H1 (cell line): ENCODE measurements at regions not wholly inside any gene's neighbourhood (a gene's known extent, or its start where the extent isn't known, plus 50 kb on each side); places are given as distances from the start of the nearest gene placed in this dataset.

ENCODE experiments used
- CTCF ChIA-PET: fragments of 300-600 bp; sonication (Branson Sonifier 250); formaldehyde crosslinking; loops from one replicate; lab custom pipeline; 2021; ENCODE audit not compliant: partially characterized antibody; lab: Charles Lee
- POLR2A ChIA-PET: fragments of 300-600 bp; sonication (Branson Sonifier 250); formaldehyde crosslinking; loops from one replicate; lab custom pipeline; 2021; ENCODE audit warnings: inconsistent platforms; ENCODE audit not compliant: partially characterized antibody; lab: Charles Lee
- DNase-seq, 2 experiments: peaks; one replicate each; pipeline versions ENCODE4 v3.0.0 to v3.0.0-alpha.2; 2010 to 2022; ENCODE audit warnings: low spot score in 2 of 2, low read depth in 1 of 2, mixed read lengths in 1 of 2
- FAIRE-seq: peaks from 2 replicates; lab custom pipeline; 2011; peaks lifted over from hg19 to GRCh38; lab: Jason Lieb, UNC
- H2AFZ ChIP-seq: 2 replicates; pipeline ENCODE4 v1.8.1; 2012; ENCODE audit warnings: low read length, inconsistent platforms
- H2AK5ac ChIP-seq: 2 replicates; pipeline ENCODE4 v1.6.1; 2013; ENCODE audit warnings: low read depth, low read length
- H2BK120ac ChIP-seq: replicated peaks from 2 replicates; pipeline ENCODE3; 2013; ENCODE audit warnings: low read depth, low read length, inconsistent platforms
- H2BK12ac ChIP-seq: 2 replicates; pipeline ENCODE4 v1.6.1; 2013; ENCODE audit warnings: low read depth, low read length
- H2BK15ac ChIP-seq: 2 replicates; pipeline ENCODE4 v1.6.1; 2013; ENCODE audit warnings: low read length
- H2BK20ac ChIP-seq: 2 replicates; pipeline ENCODE4 v1.6.1; 2013; ENCODE audit warnings: low read length
- H2BK5ac ChIP-seq: 2 replicates; pipeline ENCODE4 v1.6.1; 2013; ENCODE audit warnings: low read depth, low read length
- H3K14ac ChIP-seq: 2 replicates; pipeline ENCODE4 v1.6.1; 2013; ENCODE audit warnings: inconsistent platforms; ENCODE audit not compliant: insufficient read length
- H3K18ac ChIP-seq: 2 replicates; pipeline ENCODE4 v1.6.1; 2013; ENCODE audit warnings: low read length; ENCODE audit errors: extremely low read depth
- H3K23ac ChIP-seq: 2 replicates; pipeline ENCODE4 v1.6.1; 2013; ENCODE audit warnings: inconsistent platforms; ENCODE audit not compliant: insufficient read length
- H3K23me2 ChIP-seq: 2 replicates; pipeline ENCODE4 v1.6.1; 2013; ENCODE audit warnings: low read depth, low read length
- H3K27ac ChIP-seq: 2 replicates; pipeline ENCODE4 v1.6.1; 2011; ENCODE audit warnings: low read depth, low read length, inconsistent platforms
- H3K27me3 ChIP-seq, 4 experiments: replicated peaks in 1 of 4; 1 replicate in 1 of 4; 2 replicates in 3 of 4; pipeline versions ENCODE4 v1.6.1 to v1.8.1; 2011 to 2013; ENCODE audit warnings: low read length in 3 of 4, mild to moderate bottlenecking in 3 of 4, inconsistent platforms in 2 of 4, mixed read lengths in 2 of 4, moderate library complexity in 1 of 4; ENCODE audit not compliant: control insufficient read depth in 3 of 4, insufficient read depth in 3 of 4; ENCODE audit errors: extremely low read depth in 1 of 4
- H3K36me3 ChIP-seq, 4 experiments: 2 replicates each; pipeline versions ENCODE4 v1.6.1 to v1.8.1; 2011 to 2013; ENCODE audit warnings: mild to moderate bottlenecking in 4 of 4, low read length in 3 of 4, moderate library complexity in 2 of 4, control low read depth in 1 of 4, inconsistent platforms in 1 of 4; ENCODE audit not compliant: insufficient read depth in 4 of 4, control insufficient read depth in 2 of 4
- H3K4ac ChIP-seq: replicated peaks from 2 replicates; pipeline ENCODE3; 2013; ENCODE audit warnings: low read length, low read depth, mixed read lengths, inconsistent platforms; ENCODE audit not compliant: insufficient read length
- H3K4me1 ChIP-seq, 4 experiments: replicated peaks in 1 of 4; 1 replicate in 1 of 4; 2 replicates in 3 of 4; pipeline versions ENCODE4 v1.6.1 to v1.8.1; 2011 to 2013; ENCODE audit warnings: low read length in 3 of 4, inconsistent platforms in 2 of 4, mixed read lengths in 1 of 4; ENCODE audit not compliant: insufficient read depth in 4 of 4, control insufficient read depth in 3 of 4
- H3K4me2 ChIP-seq, 2 experiments: 2 replicates each; pipeline versions ENCODE4 v1.6.1 to v1.8.1; 2011 to 2013; ENCODE audit warnings: low read depth in 2 of 2, low read length in 2 of 2, control low read depth in 1 of 2, inconsistent platforms in 1 of 2, mild to moderate bottlenecking in 1 of 2; ENCODE audit not compliant: insufficient read depth in 1 of 2
- H3K4me3 ChIP-seq, 4 experiments: fragments of 200-600, 300-600 bp in 1 of 4; sonication (generic), shearing (Covaris generic), sonication (Bioruptor Twin) in 1 of 4; 2 replicates each; pipeline versions ENCODE4 v1.5.1 to v1.8.1; 2011 to 2016; ENCODE audit warnings: low read length in 4 of 4, low read depth in 3 of 4, control low read depth in 2 of 4, inconsistent platforms in 2 of 4, mild to moderate bottlenecking in 2 of 4, mixed read lengths in 1 of 4, moderate library complexity in 1 of 4; ENCODE audit not compliant: insufficient read depth in 2 of 4; ENCODE audit errors: extremely low read depth in 1 of 4
- H3K56ac ChIP-seq: replicated peaks from 2 replicates; pipeline ENCODE3; 2013; ENCODE audit warnings: low read depth, mild to moderate bottlenecking, mixed read lengths, low read length, inconsistent platforms; ENCODE audit not compliant: insufficient read length
- H3K79me1 ChIP-seq: 2 replicates; pipeline ENCODE4 v1.6.1; 2013; ENCODE audit warnings: low read depth, low read length, control low read depth
- H3K79me2 ChIP-seq, 2 experiments: 2 replicates each; pipeline versions ENCODE4 v1.6.1 to v1.8.1; 2012 to 2013; ENCODE audit warnings: low read length in 2 of 2, mild to moderate bottlenecking in 2 of 2, inconsistent platforms in 1 of 2; ENCODE audit not compliant: insufficient read depth in 2 of 2, control insufficient read depth in 1 of 2
- H3K9ac ChIP-seq, 4 experiments: replicated peaks in 1 of 4; 1 replicate in 1 of 4; 2 replicates in 3 of 4; pipeline versions ENCODE4 v1.6.1 to v1.8.1; 2011 to 2013; ENCODE audit warnings: low read depth in 3 of 4, low read length in 3 of 4, control low read depth in 2 of 4, mild to moderate bottlenecking in 2 of 4, moderate library complexity in 2 of 4, inconsistent platforms in 1 of 4; ENCODE audit errors: extremely low read depth in 1 of 4
- H3K9me3 ChIP-seq, 2 experiments: 2 replicates each; pipeline versions ENCODE4 v1.6.1 to v1.8.1; 2012 to 2013; ENCODE audit warnings: mild to moderate bottlenecking in 2 of 2, moderate library complexity in 2 of 2, control low read depth in 1 of 2, inconsistent platforms in 1 of 2, low read depth in 1 of 2, low read length in 1 of 2, mixed read lengths in 1 of 2; ENCODE audit not compliant: insufficient read depth in 2 of 2
- H4K20me1 ChIP-seq, 2 experiments: replicated peaks in 1 of 2; 2 replicates each; pipeline versions ENCODE3 to v1.8.1; 2011 to 2013; ENCODE audit warnings: inconsistent platforms in 2 of 2, low read length in 2 of 2, mild to moderate bottlenecking in 1 of 2; ENCODE audit not compliant: insufficient read depth in 2 of 2, control insufficient read depth in 1 of 2
- H4K5ac ChIP-seq: 2 replicates; pipeline ENCODE4 v1.6.1; 2013; ENCODE audit warnings: low read length, low read depth, mixed read lengths, inconsistent platforms; ENCODE audit not compliant: insufficient read length
- H4K8ac ChIP-seq: 2 replicates; pipeline ENCODE4 v1.8.0; 2013; ENCODE audit warnings: mild to moderate bottlenecking, moderate library complexity, low read length, inconsistent platforms; ENCODE audit not compliant: insufficient read depth; ENCODE audit errors: extremely low read depth
- H4K91ac ChIP-seq: replicated peaks from 2 replicates; pipeline ENCODE3; 2013; ENCODE audit warnings: low read length, mixed read lengths, inconsistent platforms; ENCODE audit not compliant: insufficient read length
- CREB1 ChIP-seq: IDR thresholded peaks from 2 replicates; pipeline ENCODE4 v1.6.1; 2012; ENCODE audit warnings: inconsistent platforms
- JUND ChIP-seq: IDR thresholded peaks from 2 replicates; pipeline ENCODE4 v1.6.1; 2011; ENCODE audit warnings: mild to moderate bottlenecking, improper control_type of control experiment, low read length
- RAD21 ChIP-seq, 2 experiments: IDR thresholded peaks in 1 of 2; conservative IDR thresholded peaks in 1 of 2; 2 replicates each; pipeline ENCODE4 v1.6.1; 2011; ENCODE audit warnings: low read depth in 2 of 2, low read length in 2 of 2, improper control_type of control experiment in 1 of 2, inconsistent platforms in 1 of 2, mild to moderate bottlenecking in 1 of 2, moderate library complexity in 1 of 2
- RXRA ChIP-seq: IDR thresholded peaks from 2 replicates; pipeline ENCODE4 v1.6.1; 2011; ENCODE audit warnings: low read depth, mild to moderate bottlenecking, low read length, moderate library complexity; ENCODE audit not compliant: insufficient read depth
- SIRT6 ChIP-seq: IDR thresholded peaks from one replicate; pipeline ENCODE4 v1.7.1; 2012; ENCODE audit warnings: low read length, inconsistent platforms
- SP1 ChIP-seq: IDR thresholded peaks from 2 replicates; pipeline ENCODE4 v1.6.1; 2011; ENCODE audit warnings: low read depth, low read length
- TBP ChIP-seq: IDR thresholded peaks from 2 replicates; pipeline ENCODE4 v1.6.1; 2011; ENCODE audit warnings: low read depth, low read length, improper control_type of control experiment
- WGBS, 2 experiments: shearing (Covaris generic) in 1 of 2; methylation state at CpG; one replicate each; pipeline versions ENCODE4 v1.1.6 to v1.1.7; 2013 to 2015; ENCODE audit warnings: low lambda C conversion rate in 2 of 2, mixed read lengths in 2 of 2, inconsistent platforms in 1 of 2, low coverage in 1 of 2, missing lambda C conversion rate in 1 of 2; ENCODE audit not compliant: insufficient replicate concordance in 2 of 2, insufficient coverage in 1 of 2, insufficient read length in 1 of 2; ENCODE audit errors: extremely low coverage in 1 of 2, missing lambda C conversion rate in 1 of 2; 5-methylcytosine and 5-hydroxymethylcytosine counted together

DNA sequence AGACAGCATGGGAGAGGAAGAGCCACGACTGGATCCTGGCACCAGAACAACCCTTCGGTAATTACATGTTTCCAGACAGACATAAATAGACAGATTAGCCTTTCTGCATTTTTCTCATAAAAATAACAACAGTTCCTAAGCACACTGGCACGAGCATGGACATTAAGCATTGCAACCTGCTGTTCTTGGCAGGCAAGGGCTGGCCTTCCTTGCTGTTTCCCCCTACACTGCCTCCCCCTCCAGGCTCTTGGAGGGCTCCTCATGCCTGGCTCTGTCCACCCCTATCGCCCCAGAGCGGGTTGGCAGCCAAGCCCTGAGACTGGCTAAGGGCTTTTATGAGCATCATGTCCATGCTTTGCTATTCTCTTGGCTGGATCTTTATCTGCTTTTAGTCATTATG is 89.6 kb downstream of the TTC32 start:
- DNase-seq: peak in 1 of 2 experiments; percentile 8
- FAIRE-seq: no peak
- H2BK12ac ChIP-seq: no peak overlapping the region

More for the DNA sequence above, 89.6 kb downstream of the TTC32 start:
- no peak overlapping the region for H4K5ac ChIP-seq
- H3K36me3 ChIP-seq: no peaks in the 10 kb centered on the region
- no peak overlapping the region for H3K4ac ChIP-seq
- H3K9me3 ChIP-seq: no peaks in the 10 kb centered on the region
- TF ChIP-seq TBP (no peak), SIRT6 (no peak), JUND (no peak), CREB1 (no peak), RXRA (no peak), SP1 (no peak), RAD21 (IDR thresholded peaks at IDR 0.05 in 1 of 2, conservative IDR thresholded peaks at IDR 0.05 in 1 of 2; ENCODE audit: low read depth in 2 of 2, low read length in 2 of 2) (no peak)
- H3K4me3 ChIP-seq: no peak overlapping the region
- H2BK120ac ChIP-seq: no peak overlapping the region
- H2AFZ ChIP-seq: no peak overlapping the region
- no peaks in the 10 kb centered on the region for H3K27me3 ChIP-seq
- H2BK5ac ChIP-seq: no peak overlapping the region
- H3K79me1 ChIP-seq: no peaks in the 10 kb centered on the region
- ChIA-PET CTCF (no interaction called here), POLR2A (no interaction called here)
- H2BK15ac ChIP-seq: no peak overlapping the region
- no peak overlapping the region for H4K91ac ChIP-seq
- H3K79me2 ChIP-seq: no peaks in the 10 kb centered on the region
- no peak overlapping the region for H3K9ac ChIP-seq
- no peak overlapping the region for H3K56ac ChIP-seq
- no peak overlapping the region for H4K8ac ChIP-seq
- no peaks in the 10 kb centered on the region for H3K4me1 ChIP-seq
- no peaks in the 10 kb centered on the region for H4K20me1 ChIP-seq
- H2BK20ac ChIP-seq: no peak overlapping the region
- H3K4me2 ChIP-seq: no peak overlapping the region
- 89% methylated on average over 5 of the region's 5 CpGs; no CpG with 5 or more reads in 1 of the 2 experiments for WGBS, 2 experiments
- no peaks in the 10 kb centered on the region for H3K23me2 ChIP-seq
- H3K23ac ChIP-seq: no peak overlapping the region
- no peak overlapping the region for H3K27ac ChIP-seq
- no peak overlapping the region for H2AK5ac ChIP-seq
- H3K18ac ChIP-seq: no peak overlapping the region
- H3K14ac ChIP-seq: no peak overlapping the region
